HUES64 (cell line): ENCODE measurements at regions not wholly inside any gene's neighbourhood (a gene's known extent, or its start where the extent isn't known, plus 50 kb on each side); places are given as distances from the start of the nearest gene placed in this dataset.
"Not testable (repeated sequence)": the region's sequence is repeated elsewhere in the genome, so short reads cannot be mapped to it uniquely, and the experiment has no call there.

Experiments used
- H3K27ac ChIP-seq: 2 replicates; pipeline ENCODE4 v1.7.0; 2013; ENCODE audit warnings: low read depth, low read length, inconsistent platforms
- H3K27me3 ChIP-seq: 2 replicates; pipeline ENCODE4 v1.6.1; 2013; ENCODE audit warnings: mild to moderate bottlenecking, low read length; ENCODE audit not compliant: insufficient read depth
- H3K36me3 ChIP-seq: 2 replicates; pipeline ENCODE4 v1.6.1; 2013; ENCODE audit warnings: mild to moderate bottlenecking, low read length; ENCODE audit not compliant: insufficient read depth
- H3K4me1 ChIP-seq: 2 replicates; pipeline ENCODE4 v1.6.1; 2013; ENCODE audit warnings: mild to moderate bottlenecking, low read length, moderate library complexity; ENCODE audit not compliant: insufficient read depth
- H3K4me3 ChIP-seq: 2 replicates; pipeline ENCODE4 v1.5.1; 2013; ENCODE audit warnings: mild to moderate bottlenecking, low read length, moderate library complexity
- H3K9ac ChIP-seq: 2 replicates; pipeline ENCODE4 v1.6.1; 2013; ENCODE audit warnings: mild to moderate bottlenecking, low read depth, low read length
- H3K9me3 ChIP-seq: 2 replicates; pipeline ENCODE4 v1.6.1; 2013; ENCODE audit warnings: low read depth, low read length; ENCODE audit not compliant: insufficient read depth
- WGBS: fragments of 150-250, 120-280 bp; methylation state at CpG from one replicate; pipeline ENCODE4 v1.1.7; 2013; ENCODE audit warnings: missing lambda C conversion rate; 5-methylcytosine and 5-hydroxymethylcytosine counted together

GRCh38 chr3:109864452-109864851, 527.1 kb upstream of the DPPA4 start:
- Histone ChIP-seq H3K9ac (no peak overlapping the region), H3K9me3 (no peaks in the 10 kb centered on the region), H3K4me1 (peaks cover 16% of the 10 kb centered on the region), H3K4me3 (no peak overlapping the region), H3K36me3 (no peaks in the 10 kb centered on the region), H3K27me3 (no peaks in the 10 kb centered on the region), H3K27ac (no peak overlapping the region)

DNA sequence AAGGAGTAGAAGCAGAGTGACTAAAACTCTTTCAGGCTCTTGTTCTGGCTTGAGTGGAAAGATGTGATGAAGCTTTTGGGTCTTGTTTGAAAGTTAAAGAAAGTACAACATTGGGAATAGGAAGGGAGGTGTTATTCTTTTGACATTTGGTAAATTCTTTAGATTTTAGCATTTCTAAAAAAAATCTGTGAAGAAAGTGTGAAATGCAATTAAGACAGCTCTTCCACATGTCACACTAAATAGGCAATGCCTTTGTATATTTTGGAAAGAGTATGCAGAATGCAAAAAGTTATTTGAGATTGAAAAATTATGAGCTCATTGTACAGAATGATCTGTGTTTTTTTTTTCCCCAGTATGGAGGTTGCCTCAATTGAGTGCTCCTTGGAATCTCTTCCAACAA, 532.2 kb upstream of the DPPA4 start:
- Histone ChIP-seq H3K9me3 (no peaks in the 10 kb centered on the region), H3K4me3 (no peak overlapping the region), H3K36me3 (no peaks in the 10 kb centered on the region), H3K9ac (no peak overlapping the region), H3K4me1 (peaks cover 6% of the 10 kb centered on the region; the same call in 1 of the 2 replicates), H3K27ac (no peak overlapping the region), H3K27me3 (no peaks in the 10 kb centered on the region)

DNA sequence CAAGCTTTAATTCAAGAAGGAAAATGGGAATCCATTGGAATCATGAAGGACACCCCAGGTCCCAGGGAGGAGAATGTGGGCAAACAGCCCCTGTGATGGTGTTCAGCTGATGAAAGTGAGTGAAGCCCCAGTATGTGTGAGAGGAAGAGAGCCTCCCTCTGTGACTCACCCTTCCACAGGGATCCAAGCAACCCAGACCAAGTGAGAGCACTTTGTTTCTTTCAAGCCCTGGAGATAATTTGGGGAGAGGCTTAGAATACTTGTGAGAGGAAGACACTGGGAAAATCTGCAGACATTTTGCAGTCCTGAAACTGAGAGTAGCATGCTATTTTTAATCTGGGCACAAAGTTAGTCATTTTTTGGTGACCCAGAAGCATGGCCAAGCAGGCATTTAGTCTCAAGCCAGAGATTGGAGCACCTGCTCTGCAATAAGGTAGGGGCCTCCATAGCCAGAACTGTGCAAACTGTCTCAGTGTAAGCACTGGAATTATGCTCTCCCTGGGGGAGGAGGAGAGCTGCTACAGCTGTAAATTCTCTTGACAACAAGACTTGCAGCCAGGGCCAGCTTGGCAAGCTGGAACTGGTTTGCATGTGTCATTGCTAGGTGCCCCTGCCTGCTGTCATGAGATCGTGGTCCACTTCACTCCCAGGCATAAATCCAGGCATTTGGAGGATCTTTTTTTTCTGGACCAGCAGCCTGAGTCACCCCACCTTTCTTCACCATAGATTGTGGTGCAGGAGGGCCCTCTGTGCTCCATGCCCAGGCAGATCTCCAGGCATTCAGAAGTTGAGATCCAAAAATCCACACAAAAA, 537.8 kb upstream of the DPPA4 start:
- WGBS: 100% methylated on average over 1 of the region's 1 CpG
- Histone ChIP-seq H3K36me3 (no peaks in the 10 kb centered on the region), H3K27ac (no peak overlapping the region), H3K27me3 (no peaks in the 10 kb centered on the region), H3K9ac (no peak overlapping the region), H3K9me3 (no peaks in the 10 kb centered on the region), H3K4me1 (no peaks in the 10 kb centered on the region), H3K4me3 (no peak overlapping the region)

DNA sequence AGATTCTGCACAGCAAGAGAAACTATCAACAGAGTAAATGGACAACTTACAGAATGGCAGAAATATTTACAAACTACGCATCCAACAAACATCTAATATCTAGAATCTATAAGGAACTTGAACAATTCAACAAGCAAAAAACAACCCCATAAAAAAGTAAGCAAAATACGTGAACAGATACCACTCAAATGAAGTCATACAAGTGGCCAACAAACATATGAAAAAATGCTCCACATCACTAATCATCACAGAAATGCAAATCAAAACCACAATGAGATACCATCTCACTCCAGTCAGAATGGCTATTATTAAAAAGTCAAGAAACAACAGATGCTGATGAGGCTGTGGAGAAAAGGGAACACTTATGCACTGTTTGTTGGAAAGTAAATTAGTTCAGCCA, 540.3 kb upstream of the DPPA4 start:
- not testable (repeated sequence) for H3K4me3 ChIP-seq, H3K9me3 ChIP-seq, H3K27me3 ChIP-seq, H3K27ac ChIP-seq, H3K36me3 ChIP-seq, H3K9ac ChIP-seq, H3K4me1 ChIP-seq
- 90% methylated on average over 2 of the region's 2 CpGs for WGBS

DNA sequence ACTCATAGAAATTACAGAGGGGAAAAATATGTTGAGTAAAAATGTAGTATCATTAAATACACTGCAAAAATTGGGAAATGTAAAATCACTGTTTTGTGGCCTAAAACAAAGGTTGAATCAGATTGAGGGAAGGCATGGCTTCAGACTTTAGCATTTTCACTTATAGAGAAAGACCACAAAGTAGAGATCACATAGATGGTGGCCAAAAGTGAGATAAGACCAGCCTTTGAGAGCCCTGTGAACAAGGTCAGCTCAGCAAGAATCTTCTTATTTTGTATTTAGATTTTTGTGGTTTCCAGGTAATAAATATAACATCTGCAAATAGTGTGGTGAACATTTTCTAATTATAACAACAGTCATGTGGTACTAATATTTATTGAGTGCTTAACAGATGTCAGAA, 544.8 kb upstream of the DPPA4 start:
- H3K9me3 ChIP-seq: peaks cover 5% of the 10 kb centered on the region; the same call in 1 of the 2 replicates
- H3K27ac ChIP-seq: no peak overlapping the region
- no peak overlapping the region for H3K9ac ChIP-seq
- no peak overlapping the region for H3K4me3 ChIP-seq
- no peaks in the 10 kb centered on the region for H3K27me3 ChIP-seq
- H3K4me1 ChIP-seq: no peaks in the 10 kb centered on the region
- no peaks in the 10 kb centered on the region for H3K36me3 ChIP-seq

GRCh38 chr3:109887293-109887692, 549.9 kb upstream of the DPPA4 start:
- Histone ChIP-seq H3K9ac (no peak overlapping the region), H3K4me3 (no peak overlapping the region)
- WGBS: 97% methylated on average over 2 of the region's 2 CpGs

GRCh38 chr3:109888026-109888425, 550.7 kb upstream of the DPPA4 start:
- no peaks in the 10 kb centered on the region for H3K36me3 ChIP-seq
- no peak overlapping the region for H3K27ac ChIP-seq
- peaks cover 3% of the 10 kb centered on the region; the same call in 1 of the 2 replicates for H3K9me3 ChIP-seq
- H3K27me3 ChIP-seq: no peaks in the 10 kb centered on the region
- no peak overlapping the region for H3K4me3 ChIP-seq
- H3K9ac ChIP-seq: no peak overlapping the region
- H3K4me1 ChIP-seq: no peaks in the 10 kb centered on the region

More at GRCh38 chr3:109887293-109887692, 549.9 kb upstream of the DPPA4 start:
- no peak overlapping the region for H3K27ac ChIP-seq
- H3K27me3 ChIP-seq: no peaks in the 10 kb centered on the region
- H3K9me3 ChIP-seq: peaks cover 5% of the 10 kb centered on the region; the same call in 1 of the 2 replicates
- no peaks in the 10 kb centered on the region for H3K36me3 ChIP-seq
- H3K4me1 ChIP-seq: no peaks in the 10 kb centered on the region

- H3K4me3 ChIP-seq: no peak overlapping the region
- H3K27ac ChIP-seq: no peak overlapping the region
- no peaks in the 10 kb centered on the region for H3K9me3 ChIP-seq
- H3K27me3 ChIP-seq: no peaks in the 10 kb centered on the region
- no peaks in the 10 kb centered on the region for H3K36me3 ChIP-seq
- no peak overlapping the region for H3K9ac ChIP-seq
- WGBS: 100% methylated on average over 1 of the region's 1 CpG
- no peaks in the 10 kb centered on the region; the same call in 1 of the 2 replicates for H3K4me1 ChIP-seq
These were observed 560.4 kb upstream of the DPPA4 start for GRCh38 chr3:109897734-109898133.

- Histone ChIP-seq H3K9ac (no peak overlapping the region), H3K27me3 (no peaks in the 10 kb centered on the region), H3K4me1 (no peaks in the 10 kb centered on the region; the same call in 1 of the 2 replicates), H3K4me3 (no peak overlapping the region), H3K36me3 (no peaks in the 10 kb centered on the region), H3K9me3 (0 out of 2 replicates have a peak, but pooled peaks cover under 1% of the 10 kb centered on the region), H3K27ac (no peak overlapping the region)
- WGBS: 100% methylated on average over 2 of the region's 2 CpGs
These were observed 562.6 kb upstream of the DPPA4 start for GRCh38 chr3:109899925-109900324.

- no peaks in the 10 kb centered on the region for H3K36me3 ChIP-seq
- H3K4me1 ChIP-seq: no peaks in the 10 kb centered on the region; the same call in 1 of the 2 replicates
- no peak overlapping the region for H3K9ac ChIP-seq
- no peak overlapping the region for H3K27ac ChIP-seq
- H3K27me3 ChIP-seq: no peaks in the 10 kb centered on the region
- no peak overlapping the region for H3K4me3 ChIP-seq
- H3K9me3 ChIP-seq: peaks cover 10% of the 10 kb centered on the region; the same call in 1 of the 2 replicates
- 52% methylated on average over 1 of the region's 1 CpG for WGBS
These were observed 563.4 kb upstream of the DPPA4 start for GRCh38 chr3:109900783-109901182.

DNA sequence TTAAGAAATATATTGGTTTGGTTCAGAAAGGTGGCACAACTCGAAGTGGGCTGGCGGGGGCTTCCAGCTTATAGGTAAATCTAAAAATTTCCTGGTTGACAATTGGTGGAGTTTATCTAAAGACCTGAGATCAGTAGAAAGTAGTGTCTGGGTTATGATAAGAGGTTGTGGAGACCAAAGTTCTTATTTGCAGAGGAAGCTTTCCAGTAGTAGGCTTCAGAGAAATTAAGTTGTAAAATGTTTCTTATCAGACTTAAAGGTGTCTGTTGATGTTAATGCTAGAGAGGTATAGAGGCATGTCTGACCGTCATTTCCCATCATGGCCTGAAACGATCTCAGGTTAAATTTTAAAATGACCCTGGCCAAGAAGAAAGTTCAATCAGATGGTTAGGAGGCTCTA, 565.2 kb upstream of the DPPA4 start:
- no peak overlapping the region for H3K4me3 ChIP-seq
- H3K9ac ChIP-seq: no peak overlapping the region
- H3K4me1 ChIP-seq: no peaks in the 10 kb centered on the region; the same call in 1 of the 2 replicates
- WGBS: 90% methylated on average over 4 of the region's 4 CpGs
- H3K27ac ChIP-seq: no peak overlapping the region
- peaks cover 13% of the 10 kb centered on the region for H3K9me3 ChIP-seq
- H3K27me3 ChIP-seq: no peaks in the 10 kb centered on the region
- no peaks in the 10 kb centered on the region for H3K36me3 ChIP-seq
